Muscle of back (tissue), 3 donors: ENCODE measurements at regions not wholly inside any gene's neighbourhood (a gene's known extent, or its start where the extent isn't known, plus 50 kb on each side); places are given as distances from the start of the nearest gene placed in this dataset.
"Not testable (repeated sequence)": the region's sequence is repeated elsewhere in the genome, so short reads cannot be mapped to it uniquely, and the experiment has no call there.

Experiments
- DNase-seq, 3 donors: peaks; one replicate each; pipeline versions ENCODE4 v3.0.0 to v3.0.0-alpha.2; 2013

- DNase-seq: no peak
Observed at GRCh38 chr3:146757759-146758158, 152.6 kb upstream of the PLSCR5 start.

- peak in 1 of 3 donors; percentile 66 for DNase-seq
Observed at GRCh38 chr3:146750196-146750595, 145.1 kb upstream of the PLSCR5 start.

GRCh38 chr3:146747928-146748327, 142.8 kb upstream of the PLSCR5 start:
- DNase-seq: peak; percentile 24 to 41 (median 27)

GRCh38 chr3:146747051-146747450, 141.9 kb upstream of the PLSCR5 start:
- no peak for DNase-seq

- DNase-seq: peak in 1 of 3 donors; percentile 38
Observed at GRCh38 chr3:146746190-146746589, 141.0 kb upstream of the PLSCR5 start.

- no peak for DNase-seq
Observed at GRCh38 chr3:146739203-146739671, 134.1 kb upstream of the PLSCR5 start.

GRCh38 chr3:146732325-146732724, 127.2 kb upstream of the PLSCR5 start:
- no peak for DNase-seq

GRCh38 chr3:146715170-146715569, 110.0 kb upstream of the PLSCR5 start:
- no peak for DNase-seq

GRCh38 chr3:146712806-146713205, 107.7 kb upstream of the PLSCR5 start:
- DNase-seq: peak in 1 of 3 donors; percentile 28

- DNase-seq: peak in 2 of 3 donors; percentile 9 to 13
Observed at GRCh38 chr3:146709969-146710368, 104.8 kb upstream of the PLSCR5 start.

- DNase-seq: no peak
Observed at GRCh38 chr3:146705225-146705624, 100.1 kb upstream of the PLSCR5 start.

GRCh38 chr3:146702237-146702636, 97.1 kb upstream of the PLSCR5 start:
- no peak for DNase-seq

- no peak for DNase-seq
Observed at GRCh38 chr3:146701246-146701645, 96.1 kb upstream of the PLSCR5 start.

GRCh38 chr3:146700025-146700424, 94.9 kb upstream of the PLSCR5 start:
- DNase-seq: not testable (repeated sequence)

- no peak for DNase-seq
Observed at GRCh38 chr3:146692254-146692653, 87.1 kb upstream of the PLSCR5 start.

- DNase-seq: no peak
Observed at GRCh38 chr3:146685050-146685814, 80.1 kb upstream of the PLSCR5 start.

- DNase-seq: peak; percentile 5 to 7 (median 6)
Observed at GRCh38 chr3:146682171-146682570, 77.0 kb upstream of the PLSCR5 start.

GRCh38 chr3:146680617-146681016, 75.5 kb upstream of the PLSCR5 start:
- DNase-seq: no peak

GRCh38 chr3:146679995-146680394, 74.8 kb upstream of the PLSCR5 start:
- DNase-seq: no peak

- DNase-seq: no peak
Observed at GRCh38 chr3:146679191-146679590, 74.0 kb upstream of the PLSCR5 start.

- DNase-seq: no peak
Observed at GRCh38 chr3:146672941-146673340, 67.8 kb upstream of the PLSCR5 start.

- DNase-seq: no peak
Observed at GRCh38 chr3:146664403-146664802, 59.3 kb upstream of the PLSCR5 start.

GRCh38 chr3:146658841-146659240, 53.7 kb upstream of the PLSCR5 start:
- DNase-seq: no peak
